HG03571 (cell line): ENCODE measurements at regions not wholly inside any gene's neighbourhood (a gene's known extent, or its start where the extent isn't known, plus 50 kb on each side); places are given as distances from the start of the nearest gene placed in this dataset.
"Not testable (repeated sequence)": the region's sequence is repeated elsewhere in the genome, so short reads cannot be mapped to it uniquely, and the experiment has no call there.

Experiments used
- ATAC-seq: cut with Tn5 transposase; IDR thresholded peaks from one replicate; pipeline ENCODE4 v1.9.1; 2021; ENCODE audit not compliant: unreplicated experiment

DNA sequence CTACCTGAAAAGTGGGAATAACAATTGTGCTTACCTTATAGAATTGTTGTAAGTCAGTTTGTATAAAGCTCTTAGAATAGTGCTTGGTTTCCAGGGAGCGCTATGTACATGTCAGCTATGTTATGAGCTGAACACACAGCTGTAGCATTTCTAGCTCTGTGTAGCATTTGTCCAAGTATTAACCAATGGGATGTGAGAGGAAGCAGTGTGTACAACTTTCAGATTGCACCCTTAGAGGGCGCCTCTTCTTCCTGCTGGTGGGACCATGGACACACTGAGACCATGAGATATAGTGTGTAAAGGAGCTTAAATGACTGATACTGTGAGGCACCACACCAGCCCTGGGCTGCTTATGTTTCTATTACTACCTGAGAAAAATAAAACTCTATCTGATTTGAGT lies 380.2 kb downstream of the LNPK start:
- ATAC-seq: no peak

DNA sequence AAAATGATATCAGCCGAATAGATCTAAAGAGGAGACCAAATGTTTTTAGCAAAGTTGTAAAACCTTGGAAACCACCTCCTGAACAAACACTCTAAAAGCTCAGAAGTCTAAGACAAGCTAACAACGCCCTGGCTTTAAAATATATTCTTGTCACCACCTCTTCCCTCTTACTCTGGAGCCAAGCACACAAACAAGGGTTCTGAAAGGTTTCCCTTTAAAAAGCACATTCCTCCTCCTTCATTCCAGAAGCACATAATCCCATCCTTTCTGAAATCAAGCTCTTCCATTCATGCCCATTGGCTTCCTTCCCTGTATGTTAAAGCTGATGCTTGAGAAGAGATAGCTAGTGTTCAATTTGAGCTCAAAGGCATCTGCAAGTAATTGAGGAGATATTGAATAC lies 382.0 kb downstream of the LNPK start:
- no peak for ATAC-seq

DNA sequence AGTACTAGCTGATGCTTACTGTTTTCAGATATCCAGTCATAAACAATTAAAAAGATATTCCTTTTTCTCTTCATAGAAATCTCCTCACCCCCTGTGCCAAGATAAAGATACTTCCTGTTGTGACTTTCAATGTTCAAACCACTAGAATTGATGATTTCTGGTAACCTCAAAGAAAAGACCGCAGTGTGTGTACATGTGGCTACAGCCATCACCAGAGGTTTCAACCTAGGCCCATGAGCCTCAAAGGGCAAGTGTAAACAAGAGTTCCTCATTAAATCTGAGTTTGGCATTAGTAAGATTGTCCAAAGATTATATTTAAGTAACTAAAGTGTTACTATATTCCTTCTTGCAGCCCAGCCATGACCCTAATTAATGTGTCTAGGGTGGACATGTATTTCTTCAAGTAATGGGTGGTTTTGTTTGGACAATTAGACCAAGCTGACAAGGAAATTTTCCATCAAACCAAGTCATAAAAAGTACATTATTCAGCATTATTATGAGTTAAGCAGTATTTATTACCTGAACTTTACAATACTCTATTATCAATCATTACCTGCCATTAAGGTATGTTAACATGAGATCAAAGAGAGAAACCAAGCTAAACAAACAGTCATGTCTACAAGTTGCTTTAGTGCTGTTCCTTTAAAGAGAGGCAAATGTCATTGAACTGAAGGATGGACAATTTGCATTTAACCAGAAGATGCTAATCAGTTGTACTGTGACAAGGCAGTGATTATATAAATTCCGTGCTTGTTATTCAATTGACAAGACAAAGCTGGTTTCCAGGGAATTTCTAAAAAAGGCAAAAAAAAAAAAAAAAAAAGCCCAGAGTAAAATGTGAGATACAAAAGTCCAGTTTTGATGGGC lies 382.7 kb downstream of the LNPK start:
- no peak for ATAC-seq

DNA sequence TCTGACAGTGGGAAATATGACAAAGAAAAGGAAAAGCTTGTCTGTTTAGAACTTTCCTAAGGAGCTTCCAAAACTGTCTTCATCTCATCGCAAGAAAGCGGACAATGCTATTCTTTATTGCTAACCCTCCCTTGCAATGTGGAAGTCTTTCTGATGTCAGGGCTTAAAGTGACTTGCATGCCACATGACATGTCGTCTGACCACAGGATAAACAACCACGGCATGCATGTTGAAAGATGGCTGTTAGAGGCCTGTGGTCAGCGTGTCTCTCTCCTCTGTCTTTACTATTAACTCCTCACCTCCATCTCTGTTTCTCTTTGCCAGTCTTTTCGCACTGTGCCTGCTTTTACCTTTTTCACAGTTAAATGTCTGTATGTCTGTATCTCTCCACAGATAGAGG lies 389.8 kb downstream of the LNPK start:
- ATAC-seq: no peak

DNA sequence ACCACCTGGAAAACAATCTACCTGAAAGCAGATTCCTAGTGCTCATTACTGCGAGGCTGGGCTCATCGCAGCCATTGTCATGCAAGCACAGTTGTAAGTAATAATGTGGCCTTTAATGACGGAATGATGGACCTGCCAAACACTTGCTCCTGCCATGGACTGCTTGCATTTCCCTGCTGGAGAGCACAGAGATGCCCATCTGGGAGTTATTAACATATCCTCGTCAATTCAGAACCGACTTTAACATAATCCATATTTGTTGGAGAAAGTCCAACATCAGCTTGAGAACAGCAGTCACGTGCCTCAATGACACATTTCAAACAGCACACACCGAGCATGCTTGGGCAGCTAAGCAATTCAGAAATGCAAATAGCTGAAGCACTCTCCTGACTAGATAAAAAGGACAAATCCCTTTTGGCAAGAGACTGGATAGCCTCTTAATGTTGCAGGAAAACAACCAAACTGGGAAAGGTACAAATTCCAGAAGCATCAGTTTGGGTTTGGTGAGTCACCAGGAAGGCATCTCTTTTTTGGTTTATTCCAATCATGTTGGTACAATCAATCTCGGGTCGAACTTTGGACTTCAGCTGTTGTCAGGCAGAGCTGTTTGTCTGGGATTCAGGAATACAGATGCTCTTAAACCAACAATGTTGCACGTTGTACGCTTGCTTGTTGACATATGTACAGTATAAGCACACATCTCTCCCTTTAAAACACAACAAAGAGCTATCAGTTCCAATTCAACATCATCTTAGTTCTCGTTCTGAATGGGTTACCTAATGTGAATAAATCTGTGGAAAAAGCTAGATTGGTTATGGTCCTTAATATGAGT lies 395.8 kb downstream of the LNPK start:
- ATAC-seq: no peak

DNA sequence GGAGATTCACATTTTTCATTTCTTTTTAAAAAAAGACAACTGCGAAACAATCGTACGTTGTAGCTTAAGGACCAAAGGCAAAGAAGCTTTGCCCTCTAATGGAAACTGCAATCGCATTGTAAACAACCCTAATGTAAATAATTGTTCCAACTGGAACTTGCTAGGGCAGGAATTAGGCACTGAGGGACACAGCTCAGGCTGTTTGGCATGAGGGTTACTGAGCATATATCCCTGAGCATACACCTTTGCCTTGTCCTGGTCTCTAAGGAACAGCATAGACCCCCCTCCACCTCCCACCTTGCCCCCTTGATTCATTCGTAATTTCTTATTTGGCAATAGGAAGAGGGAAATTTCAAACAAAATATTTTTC lies 396.4 kb downstream of the LNPK start:
- no peak for ATAC-seq

DNA sequence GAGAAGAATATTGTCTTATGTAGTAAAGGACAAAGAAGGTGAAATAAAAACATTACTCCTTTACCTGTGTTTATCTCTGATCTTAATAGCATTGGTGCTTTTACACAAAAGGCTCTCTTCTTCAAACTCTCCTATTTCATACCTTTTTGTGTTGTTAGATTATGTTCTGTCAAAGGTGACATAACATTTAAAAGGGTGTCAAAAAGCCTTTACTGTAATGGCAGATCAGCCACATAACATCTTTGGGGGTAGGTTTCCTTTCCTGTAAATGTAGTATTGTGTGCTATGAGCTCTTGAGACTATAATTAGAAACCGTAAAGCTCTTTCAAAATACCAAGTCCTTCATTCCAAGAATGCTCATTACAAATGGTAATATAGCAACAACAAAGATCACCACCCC lies 400.1 kb downstream of the LNPK start:
- no peak for ATAC-seq

DNA sequence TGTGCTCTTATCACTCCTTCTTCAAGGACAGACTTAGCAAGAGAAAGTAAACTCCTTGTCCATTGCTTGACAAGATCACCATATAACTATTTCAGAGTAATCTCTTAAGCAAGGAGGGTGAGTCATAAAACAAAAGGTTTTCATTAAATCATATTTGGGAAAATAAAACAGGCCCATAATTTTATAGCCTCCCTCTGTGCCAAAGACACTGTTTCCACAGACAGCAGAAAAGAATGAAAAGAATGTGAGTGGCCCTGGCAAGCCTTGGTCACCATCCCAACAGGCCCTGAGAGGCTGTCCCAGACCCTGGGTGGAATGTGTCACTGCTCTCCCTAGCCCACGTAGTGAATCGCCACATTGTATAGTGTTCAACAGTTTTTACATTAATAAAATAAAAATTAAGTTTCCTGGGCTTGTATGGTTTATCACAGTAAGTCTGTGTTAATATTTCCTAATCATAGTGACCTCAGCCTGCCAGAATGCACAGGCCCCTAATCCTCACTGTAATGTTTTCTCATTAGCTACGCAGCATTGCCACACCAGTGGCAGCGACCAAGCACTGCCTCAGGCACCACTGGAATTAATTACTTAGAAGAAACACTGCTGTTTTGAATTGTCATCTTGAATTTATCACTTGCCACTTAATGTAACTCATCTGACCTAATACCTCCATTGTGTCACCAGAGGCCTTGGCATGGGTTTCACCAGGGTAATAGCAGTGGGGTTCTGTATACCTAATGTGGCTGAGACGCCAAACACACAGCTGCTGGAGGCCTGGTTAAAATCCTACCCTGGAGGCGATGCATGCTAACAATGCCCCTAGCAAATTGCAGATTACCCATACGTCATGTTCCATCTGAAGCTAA lies 401.9 kb downstream of the LNPK start:
- ATAC-seq: no peak

DNA sequence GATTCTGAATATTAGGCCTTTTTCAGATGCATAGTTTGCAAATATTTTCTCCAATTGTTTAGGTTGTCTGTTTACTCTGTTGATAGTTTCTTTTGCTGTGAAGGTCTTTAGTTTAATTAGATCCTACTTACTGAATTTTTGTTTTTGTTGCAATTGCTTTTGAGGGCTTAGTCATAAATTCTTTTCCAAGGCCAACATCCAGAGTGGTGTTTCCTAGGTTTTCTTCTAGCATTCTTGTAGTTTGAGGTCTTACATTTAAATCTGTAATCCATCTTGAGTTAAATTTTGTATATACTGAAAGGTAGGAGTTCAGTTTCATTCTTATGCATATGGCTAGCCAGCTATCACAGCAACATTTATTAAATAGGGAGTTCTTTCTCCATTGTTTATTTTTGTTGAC lies 404.8 kb downstream of the LNPK start:
- no peak for ATAC-seq

DNA sequence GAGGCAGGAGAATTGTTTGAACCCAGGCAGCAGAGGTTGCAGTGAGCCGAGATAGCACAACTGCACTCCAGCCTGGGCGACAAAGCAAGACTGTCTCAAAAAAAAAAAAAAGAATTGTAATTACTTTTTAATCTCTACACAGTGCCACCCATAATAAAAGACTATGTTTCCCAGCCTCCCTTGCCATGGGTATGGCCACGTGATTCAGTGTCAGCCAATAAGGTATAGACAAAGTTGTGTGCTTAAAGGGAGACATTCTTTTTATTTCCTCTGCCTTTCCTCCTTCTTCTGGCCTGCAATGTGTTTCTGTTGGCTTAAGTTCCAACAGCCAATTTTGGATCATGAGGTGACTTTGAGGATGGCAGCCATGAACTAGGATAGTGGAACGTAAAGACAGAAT lies 406.9 kb downstream of the LNPK start:
- ATAC-seq: no peak

DNA sequence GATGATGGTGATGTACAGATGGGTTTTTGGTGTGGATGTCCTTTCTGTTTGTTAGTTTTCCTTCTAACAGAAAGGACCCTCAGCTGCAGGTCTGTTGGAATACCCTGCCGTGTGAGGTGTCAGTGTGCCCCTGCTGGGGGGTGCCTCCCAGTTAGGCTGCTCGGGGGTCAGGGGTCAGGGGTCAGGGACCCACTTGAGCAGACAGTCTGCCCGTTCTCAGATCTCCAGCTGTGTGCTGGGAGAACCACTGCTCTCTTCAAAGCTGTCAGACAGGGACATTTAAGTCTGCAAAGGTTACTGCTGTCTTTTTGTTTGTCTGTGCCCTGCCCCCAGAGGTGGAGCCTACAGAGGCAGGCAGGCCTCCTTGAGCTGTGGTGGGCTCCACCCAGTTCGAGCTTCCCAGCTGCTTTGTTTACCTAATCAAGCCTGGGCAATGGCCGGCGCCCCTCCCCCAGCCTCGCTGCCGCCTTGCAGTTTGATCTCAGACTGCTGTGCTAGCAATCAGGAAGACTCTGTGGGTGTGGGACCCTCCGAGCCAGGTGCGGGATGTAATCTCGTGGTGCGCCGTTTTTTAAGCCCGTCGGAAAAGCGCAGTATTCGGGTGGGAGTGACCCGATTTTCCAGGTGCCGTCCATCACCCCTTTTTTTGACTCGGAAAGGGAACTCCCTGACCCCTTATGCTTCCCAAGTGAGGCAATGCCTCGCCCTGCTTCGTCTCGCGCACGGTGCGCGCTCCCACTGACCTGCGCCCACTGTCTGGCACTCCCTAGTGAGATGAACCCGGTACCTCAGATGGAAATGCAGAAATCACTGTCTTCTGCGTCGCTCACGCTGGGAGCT lies 408.2 kb downstream of the LNPK start:
- not testable (repeated sequence) for ATAC-seq

DNA sequence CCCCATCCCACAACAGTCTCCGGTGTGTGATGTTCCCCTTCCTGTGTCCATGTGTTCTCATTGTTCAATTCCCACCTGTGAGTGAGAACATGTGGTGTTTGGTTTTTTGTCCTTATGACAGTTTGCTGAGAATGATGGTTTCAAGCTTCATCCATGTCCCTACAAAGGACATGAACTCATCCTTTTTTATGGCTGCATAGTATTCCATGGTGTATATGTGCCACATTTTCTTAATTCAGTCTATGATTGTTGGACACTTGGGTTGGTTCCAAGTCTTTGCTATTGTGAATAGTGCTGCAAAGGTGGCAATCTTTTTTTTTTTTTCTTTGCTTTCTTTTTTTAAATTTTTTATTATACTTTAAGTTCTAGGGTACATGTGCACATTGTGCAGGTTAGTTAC lies 406.7 kb upstream of the ATP5MC3 start:
- ATAC-seq: not testable (repeated sequence)

DNA sequence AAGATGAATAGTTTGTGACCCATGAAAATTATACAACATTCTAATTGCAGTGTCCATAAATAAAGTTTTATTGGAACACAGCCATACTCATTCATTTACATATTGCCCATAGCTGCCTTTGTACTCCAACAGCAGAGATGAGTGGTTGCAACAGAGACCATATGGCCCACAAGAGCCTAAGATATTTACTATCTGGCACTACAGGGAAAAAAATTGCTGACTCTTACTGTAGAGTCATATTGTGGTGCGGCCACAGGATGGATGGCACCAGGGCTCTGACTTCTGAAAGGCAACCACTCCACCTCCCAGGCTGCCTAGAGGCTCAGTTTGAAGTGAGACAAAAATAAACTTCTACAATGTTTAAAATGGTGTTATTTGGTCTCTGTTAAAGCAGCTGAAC lies 404.0 kb upstream of the ATP5MC3 start:
- ATAC-seq: no peak

DNA sequence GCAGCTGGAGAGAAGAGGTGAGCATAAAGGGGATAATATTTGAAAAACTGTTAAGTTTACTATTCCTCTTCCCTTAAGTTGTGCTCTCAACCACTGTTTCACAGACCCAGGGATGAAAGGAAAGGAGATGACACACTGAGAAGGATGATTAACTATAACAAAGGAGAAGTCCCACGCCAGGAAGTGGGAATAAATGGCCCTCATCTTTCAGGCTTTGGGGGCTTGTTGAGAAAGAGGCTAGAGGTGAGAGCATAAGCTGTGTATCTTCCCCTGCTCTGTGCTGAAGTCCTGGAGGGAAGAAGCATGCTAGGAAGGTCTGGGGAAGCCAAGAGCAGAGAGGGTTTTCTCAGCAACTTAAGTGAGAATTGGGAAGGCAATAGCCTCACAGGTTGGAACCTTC lies 399.1 kb upstream of the ATP5MC3 start:
- ATAC-seq: no peak

DNA sequence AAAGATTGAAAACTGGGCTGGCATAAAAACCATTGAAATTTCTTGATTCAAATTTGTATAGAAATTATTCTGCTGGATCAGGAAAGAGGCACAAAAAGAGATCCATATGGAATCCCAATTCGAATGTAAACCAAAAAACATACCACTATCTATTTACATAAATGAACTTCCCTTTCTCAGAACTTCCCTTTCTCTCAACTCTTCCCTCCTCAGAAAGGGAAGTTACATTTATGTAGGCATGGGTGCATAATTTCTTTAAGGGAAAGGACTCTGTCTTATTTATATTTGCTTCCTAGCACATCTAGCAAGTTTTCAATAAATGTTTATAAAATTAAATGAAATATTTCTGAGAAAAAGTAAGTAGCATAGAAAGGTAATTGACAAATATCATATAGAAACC lies 398.1 kb upstream of the ATP5MC3 start:
- ATAC-seq: no peak

DNA sequence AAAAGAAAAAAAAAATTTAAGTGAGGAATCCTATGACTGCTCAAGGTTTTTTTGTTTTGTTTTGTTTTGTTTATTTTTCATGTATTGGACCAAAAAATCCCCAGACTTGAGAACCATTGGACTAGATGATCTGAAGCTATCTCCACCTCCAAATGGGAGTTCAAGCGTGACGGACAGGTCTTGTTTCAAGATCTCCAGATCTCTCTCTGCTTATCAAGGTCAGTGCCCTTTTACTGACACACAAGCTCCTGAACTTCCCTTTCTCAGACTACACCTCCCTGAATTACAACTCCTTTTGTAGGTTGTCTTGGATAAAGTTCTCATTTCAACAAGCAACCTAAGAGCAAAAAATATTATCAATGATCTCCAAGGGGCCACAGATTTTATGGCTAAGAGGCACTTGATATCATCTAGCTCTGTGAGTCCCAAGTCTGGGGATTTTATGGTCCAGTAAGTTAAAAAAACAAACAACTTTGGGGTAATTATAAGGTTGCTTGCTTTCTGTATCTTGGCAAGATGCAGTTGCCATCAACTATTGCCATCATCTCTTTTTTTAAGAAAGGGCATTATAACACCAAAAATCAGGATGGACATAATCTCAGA lies 396.0 kb upstream of the ATP5MC3 start:
- ATAC-seq: no peak

DNA sequence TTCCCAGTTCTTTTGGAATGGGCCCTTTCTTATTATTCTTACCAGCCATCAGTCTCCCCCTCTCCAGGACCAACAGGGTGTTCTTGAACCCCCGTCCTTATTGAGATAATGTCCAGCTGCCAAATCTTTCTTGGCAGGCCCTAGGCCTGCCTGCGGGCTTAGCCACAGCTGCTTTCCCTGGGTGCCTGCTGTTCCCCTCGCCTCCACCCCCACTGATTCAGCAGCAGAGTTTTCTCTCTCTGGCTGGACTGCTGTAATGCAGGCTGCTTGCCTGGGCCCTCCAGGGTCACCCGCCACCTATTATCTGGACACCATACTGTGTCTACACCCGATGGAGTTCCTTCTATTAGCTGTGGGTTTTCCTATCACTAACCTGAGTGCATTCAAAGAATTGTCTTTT lies 395.4 kb upstream of the ATP5MC3 start:
- no peak for ATAC-seq

DNA sequence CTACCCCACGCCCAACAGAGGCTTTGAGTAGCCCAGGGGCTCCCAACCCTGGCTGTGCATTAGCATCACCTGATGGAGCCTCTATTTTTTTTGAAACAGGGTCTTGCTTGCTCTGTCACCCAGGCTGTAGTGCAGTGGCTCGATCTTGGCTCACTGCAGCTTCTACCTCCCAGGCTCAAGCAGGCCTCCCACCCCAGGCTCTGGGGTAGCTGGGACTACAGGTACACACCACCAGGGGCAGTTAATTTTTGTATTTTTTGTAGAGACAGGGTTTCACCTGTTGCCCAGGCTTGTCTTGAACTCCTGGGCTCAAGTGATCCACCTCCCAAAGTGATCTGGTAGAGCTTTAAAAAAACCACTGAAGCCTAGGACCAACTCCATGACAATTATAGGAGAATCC lies 394.8 kb upstream of the ATP5MC3 start:
- peak; percentile 13 for ATAC-seq

DNA sequence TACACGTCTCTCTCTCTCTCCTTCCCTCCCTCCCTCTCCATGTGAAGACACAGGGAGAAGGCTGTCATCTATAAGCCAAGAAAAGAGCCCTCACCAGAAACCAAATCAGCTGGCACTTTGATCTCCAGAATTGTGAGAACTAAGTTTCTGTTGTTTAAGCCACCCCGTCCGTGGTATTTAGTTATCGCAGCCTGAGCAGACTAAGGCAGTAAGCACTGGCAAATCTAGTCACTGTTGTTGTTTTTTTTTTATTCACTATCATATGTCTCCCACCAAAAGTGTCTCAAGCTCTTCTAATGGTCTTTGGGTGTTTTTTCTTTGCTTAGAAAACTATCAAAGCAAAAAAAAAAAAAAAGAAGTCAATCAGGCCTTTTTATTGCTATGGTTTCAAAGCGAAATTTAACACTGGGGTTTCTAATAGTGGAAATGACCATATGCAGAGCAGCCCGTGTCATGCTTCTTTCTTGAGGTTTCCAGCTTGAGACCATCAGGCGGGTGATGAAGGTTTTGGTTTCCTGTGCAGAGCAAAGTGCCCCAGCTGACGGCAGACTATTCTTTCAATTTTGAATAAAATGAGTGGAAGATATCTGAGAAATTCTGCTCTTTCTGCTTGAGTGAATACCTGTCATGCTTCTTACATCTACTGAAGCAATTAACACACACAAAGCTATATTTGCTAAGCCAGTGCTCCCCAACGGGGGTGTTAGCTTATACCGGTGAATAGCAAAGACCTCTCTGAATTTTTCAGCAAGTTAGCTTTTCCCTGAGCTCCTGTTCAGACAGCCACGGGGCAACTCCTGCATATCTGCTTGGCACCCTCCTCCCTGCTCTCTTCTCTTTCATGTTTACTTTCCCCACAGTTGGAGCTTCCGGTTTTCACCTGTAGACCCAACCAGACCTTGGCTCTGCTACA lies 394.1 kb upstream of the ATP5MC3 start:
- peak; percentile 98 for ATAC-seq
